ENCODE measurements at regions not wholly inside any gene's neighbourhood (a gene's known extent, or its start where the extent isn't known, plus 50 kb on each side); places are given as distances from the start of the nearest gene placed in this dataset.
"Not testable (repeated sequence)": the region's sequence is repeated elsewhere in the genome, so short reads cannot be mapped to it uniquely, and the experiment has no call there.

GRCh38 chr1:73056826-73057225, 774.5 kb upstream of the NEGR1 start:
- no peak for DNase-seq (ENCODE audit: low read depth)

GRCh38 chr1:73044241-73045036, 762.1 kb upstream of the NEGR1 start:
- DNase-seq (ENCODE audit: low read depth), result no peak

- no peak for DNase-seq (ENCODE audit: low read depth)
Measured at GRCh38 chr1:73042403-73042802, 760.1 kb upstream of the NEGR1 start.

- DNase-seq (ENCODE audit: low read depth), result no peak
Measured at GRCh38 chr1:73040811-73041210, 758.5 kb upstream of the NEGR1 start.

- no peak for DNase-seq (ENCODE audit: low read depth)
Measured at GRCh38 chr1:73034271-73034670, 751.9 kb upstream of the NEGR1 start.

- DNase-seq (ENCODE audit: low read depth), result no peak
Measured at GRCh38 chr1:73033640-73034039, 751.3 kb upstream of the NEGR1 start.

- no peak for DNase-seq (ENCODE audit: low read depth)
Measured at GRCh38 chr1:73029571-73029970, 747.2 kb upstream of the NEGR1 start.

GRCh38 chr1:73026114-73026513, 743.8 kb upstream of the NEGR1 start:
- no peak for DNase-seq (ENCODE audit: low read depth)

- DNase-seq (ENCODE audit: low read depth), result no peak
Measured at GRCh38 chr1:73009938-73010337, 727.6 kb upstream of the NEGR1 start.

GRCh38 chr1:73009311-73009710, 727.0 kb upstream of the NEGR1 start:
- no peak for DNase-seq (ENCODE audit: low read depth)

- DNase-seq (ENCODE audit: low read depth), result no peak
Measured at GRCh38 chr1:72997624-72998023, 715.3 kb upstream of the NEGR1 start.

GRCh38 chr1:72997041-72997440, 714.7 kb upstream of the NEGR1 start:
- no peak for DNase-seq (ENCODE audit: low read depth)

- DNase-seq (ENCODE audit: low read depth), result not testable (repeated sequence)
Measured at GRCh38 chr1:72987871-72988270, 705.5 kb upstream of the NEGR1 start.

- DNase-seq (ENCODE audit: low read depth), result no peak
Measured at GRCh38 chr1:72986591-72987290, 704.4 kb upstream of the NEGR1 start.

GRCh38 chr1:72985024-72985423, 702.7 kb upstream of the NEGR1 start:
- DNase-seq (ENCODE audit: low read depth), result not testable (repeated sequence)

GRCh38 chr1:72983011-72983410, 700.7 kb upstream of the NEGR1 start:
- not testable (repeated sequence) for DNase-seq (ENCODE audit: low read depth)

- DNase-seq (ENCODE audit: low read depth), result no peak
Measured at GRCh38 chr1:72969461-72969860, 687.1 kb upstream of the NEGR1 start.

GRCh38 chr1:72954943-72955342, 672.6 kb upstream of the NEGR1 start:
- no peak for DNase-seq (ENCODE audit: low read depth)

- not testable (repeated sequence) for DNase-seq (ENCODE audit: low read depth)
Measured at GRCh38 chr1:72950900-72951299, 668.6 kb upstream of the NEGR1 start.

GRCh38 chr1:72946903-72947499, 664.7 kb upstream of the NEGR1 start:
- no peak for DNase-seq (ENCODE audit: low read depth)

GRCh38 chr1:72942008-72942407, 659.7 kb upstream of the NEGR1 start:
- DNase-seq (ENCODE audit: low read depth), result no peak

- DNase-seq (ENCODE audit: low read depth), result no peak
Measured at GRCh38 chr1:72938408-72938807, 656.1 kb upstream of the NEGR1 start.

- no peak for DNase-seq (ENCODE audit: low read depth)
Measured at GRCh38 chr1:72937905-72938304, 655.6 kb upstream of the NEGR1 start.
